ENCODE measurements at regions not wholly inside any gene's neighbourhood (a gene's known extent, or its start where the extent isn't known, plus 50 kb on each side); places are given as distances from the start of the nearest gene placed in this dataset.

GRCh38 chr4:116796022-116796421 lies 289.4 kb downstream of the TRAM1L1 start:
- Histone ChIP-seq H3K27me3 (ENCODE audit: control insufficient read depth, insufficient read depth, low read length) (no peaks in the 10 kb centered on the region), H3K4me3 (ENCODE audit: low read depth, low read length) (no peak overlapping the region), H3K9me3 (ENCODE audit: control insufficient read depth, insufficient read depth, low read length) (no peaks in the 10 kb centered on the region), H3K27ac (ENCODE audit: low read depth, low read length) (no peak overlapping the region)
- no peak for TF ChIP-seq CTCF (IDR thresholded peaks at IDR 0.05; ENCODE audit: low read depth, low read length)
- POLR2A ChIA-PET: no interaction called here
- CTCF ChIA-PET: no interaction called here
- no peak for DNase-seq (ENCODE audit: low read depth, low spot score)

- Histone ChIP-seq H3K27ac (ENCODE audit: low read depth, low read length) (no peak overlapping the region), H3K4me3 (ENCODE audit: low read depth, low read length) (no peak overlapping the region), H3K9me3 (ENCODE audit: control insufficient read depth, insufficient read depth, low read length) (no peaks in the 10 kb centered on the region), H3K27me3 (ENCODE audit: control insufficient read depth, insufficient read depth, low read length) (no peaks in the 10 kb centered on the region)
- no peak for TF ChIP-seq CTCF (IDR thresholded peaks at IDR 0.05; ENCODE audit: low read depth, low read length)
- ChIA-PET POLR2A (no interaction called here), CTCF (no interaction called here)
- DNase-seq (ENCODE audit: low read depth, low spot score): no peak
These were observed 296.7 kb downstream of the TRAM1L1 start for GRCh38 chr4:116788723-116789122.

- Histone ChIP-seq H3K9me3 (ENCODE audit: control insufficient read depth, insufficient read depth, low read length) (no peaks in the 10 kb centered on the region; the same call in 1 of the 2 replicates), H3K27ac (ENCODE audit: low read depth, low read length) (no peak overlapping the region), H3K4me3 (ENCODE audit: low read depth, low read length) (no peak overlapping the region), H3K27me3 (ENCODE audit: control insufficient read depth, insufficient read depth, low read length) (no peaks in the 10 kb centered on the region)
- ChIA-PET CTCF (no interaction called here), POLR2A (no interaction called here)
- no peak for DNase-seq (ENCODE audit: low read depth, low spot score)
- no peak for TF ChIP-seq CTCF (IDR thresholded peaks at IDR 0.05; ENCODE audit: low read depth, low read length)
These were observed 330.3 kb downstream of the TRAM1L1 start for GRCh38 chr4:116755051-116755450.

GRCh38 chr4:116752027-116752426 lies 333.3 kb downstream of the TRAM1L1 start:
- ChIA-PET CTCF (no interaction called here), POLR2A (no interaction called here)
- H3K9me3 ChIP-seq (ENCODE audit: control insufficient read depth, insufficient read depth, low read length): peaks cover 2% of the 10 kb centered on the region
- no peak overlapping the region for H3K27ac ChIP-seq (ENCODE audit: low read depth, low read length)
- H3K4me3 ChIP-seq (ENCODE audit: low read depth, low read length): no peak overlapping the region
- no peaks in the 10 kb centered on the region for H3K27me3 ChIP-seq (ENCODE audit: control insufficient read depth, insufficient read depth, low read length)
- no peak for TF ChIP-seq CTCF (IDR thresholded peaks at IDR 0.05; ENCODE audit: low read depth, low read length)
- no peak for DNase-seq (ENCODE audit: low read depth, low spot score)

GRCh38 chr4:116736756-116737155 lies 348.6 kb downstream of the TRAM1L1 start:
- ChIA-PET CTCF (no interaction called here), POLR2A (no interaction called here)
- Histone ChIP-seq H3K4me3 (ENCODE audit: low read depth, low read length) (no peak overlapping the region), H3K27me3 (ENCODE audit: control insufficient read depth, insufficient read depth, low read length) (no peaks in the 10 kb centered on the region), H3K9me3 (ENCODE audit: control insufficient read depth, insufficient read depth, low read length) (0 out of 2 replicates have a peak, but pooled peaks cover under 1% of the 10 kb centered on the region), H3K27ac (ENCODE audit: low read depth, low read length) (no peak overlapping the region)
- DNase-seq (ENCODE audit: low read depth, low spot score): no peak
- TF ChIP-seq CTCF (IDR thresholded peaks at IDR 0.05; ENCODE audit: low read depth, low read length): no peak

All from AG04450 (cell line).